IMR-90 (cell line): ENCODE measurements at regions not wholly inside any gene's neighbourhood (a gene's known extent, or its start where the extent isn't known, plus 50 kb on each side); places are given as distances from the start of the nearest gene placed in this dataset.

Experiments used
- ATAC-seq: fragments of 200-7000 bp; cut with Tn5 transposase; 2 replicates; pipeline ENCODE4 v1.9.1; 2020; ENCODE audit warnings: low read depth, mild to moderate bottlenecking, moderate library complexity
- BruUV-seq: library from RNA; stranded (reverse); fragments of 400-500 nt; replicated peaks from 2 replicates; lab custom pipeline; 2021; lab: Mats Ljungman, UMichigan
- CTCF ChIA-PET: fragments of 300-600 bp; formaldehyde crosslinking; extraction: SDS; loops from one replicate; lab custom pipeline; 2021; ENCODE audit warnings: antibody characterized with exemption; lab: Yijun Ruan, JAX
- POLR2A ChIA-PET: fragments of 300-600 bp; sonication (Branson Sonifier 250); formaldehyde crosslinking; loops from one replicate; lab custom pipeline; 2022; ENCODE audit warnings: antibody characterized with exemption; ENCODE audit not compliant: unreplicated experiment; lab: Charles Lee
- DNase-seq: peaks from one replicate; pipeline ENCODE4 v3.0.0; 2013
- H2AFZ ChIP-seq: replicated peaks from 2 replicates; pipeline ENCODE3; 2013; ENCODE audit warnings: low read length, mild to moderate bottlenecking; ENCODE audit not compliant: poor library complexity
- H2AK5ac ChIP-seq: 2 replicates; pipeline ENCODE4 v1.6.1; 2013; ENCODE audit warnings: low read depth, low read length, inconsistent platforms
- H2AK9ac ChIP-seq: replicated peaks from 2 replicates; pipeline ENCODE3; 2013; ENCODE audit warnings: mild to moderate bottlenecking, low read depth, low read length, moderate library complexity; ENCODE audit not compliant: poor library complexity
- H2BK120ac ChIP-seq: 2 replicates; pipeline ENCODE4 v1.6.1; 2013; ENCODE audit warnings: low read depth, low read length, inconsistent platforms
- H2BK15ac ChIP-seq: 3 replicates; pipeline ENCODE4 v1.6.1; 2013; ENCODE audit warnings: low read depth, low read length, inconsistent platforms
- H2BK20ac ChIP-seq: 2 replicates; pipeline ENCODE4 v1.6.1; 2013; ENCODE audit warnings: low read depth, mild to moderate bottlenecking, inconsistent platforms, low read length, moderate library complexity
- H2BK5ac ChIP-seq: 2 replicates; pipeline ENCODE4 v1.6.1; 2013; ENCODE audit warnings: mild to moderate bottlenecking, low read depth, low read length, inconsistent platforms; ENCODE audit not compliant: poor library complexity, severe bottlenecking
- H3K14ac ChIP-seq: replicated peaks from 2 replicates; pipeline ENCODE4 v1.6.1; 2013; ENCODE audit warnings: low read depth, low read length, inconsistent platforms
- H3K18ac ChIP-seq: 2 replicates; pipeline ENCODE4 v1.6.1; 2013; ENCODE audit warnings: low read depth, low read length, control low read depth
- H3K23ac ChIP-seq: 2 replicates; pipeline ENCODE4 v1.6.1; 2013; ENCODE audit warnings: low read depth, low read length, inconsistent platforms
- H3K27ac ChIP-seq: 2 replicates; pipeline ENCODE4 v1.5.1; 2013; ENCODE audit warnings: mild to moderate bottlenecking, control low read depth, low read length; ENCODE audit not compliant: insufficient read depth
- H3K27me3 ChIP-seq: 2 replicates; pipeline ENCODE4 v1.6.1; 2013; ENCODE audit warnings: low read length; ENCODE audit not compliant: control insufficient read depth, insufficient read depth
- H3K36me3 ChIP-seq: 2 replicates; pipeline ENCODE4 v1.6.1; 2013; ENCODE audit warnings: low read length, mixed read lengths; ENCODE audit not compliant: control insufficient read depth, insufficient read depth
- H3K4ac ChIP-seq: 2 replicates; pipeline ENCODE4 v1.6.1; 2013; ENCODE audit warnings: low read depth, low read length, inconsistent platforms
- H3K4me1 ChIP-seq: 2 replicates; pipeline ENCODE4 v1.6.1; 2013; ENCODE audit warnings: low read length, mixed read lengths; ENCODE audit not compliant: control insufficient read depth, insufficient read depth
- H3K4me2 ChIP-seq: 2 replicates; pipeline ENCODE4 v1.6.1; 2013; ENCODE audit warnings: low read depth, mild to moderate bottlenecking, control low read depth, low read length, moderate library complexity
- H3K4me3 ChIP-seq: 2 replicates; pipeline ENCODE4 v1.5.1; 2013; ENCODE audit warnings: low read depth, mild to moderate bottlenecking, control low read depth, low read length, moderate library complexity; ENCODE audit not compliant: insufficient read depth
- H3K56ac ChIP-seq: 2 replicates; pipeline ENCODE4 v1.6.1; 2013; ENCODE audit warnings: low read length, inconsistent platforms; ENCODE audit not compliant: insufficient read depth; ENCODE audit errors: extremely low read depth
- H3K79me1 ChIP-seq, 2 experiments: 2 replicates each; pipeline ENCODE4 v1.6.1; 2013; ENCODE audit warnings: low read length in 2 of 2, inconsistent platforms in 1 of 2, low read depth in 1 of 2
- H3K9ac ChIP-seq: 2 replicates; pipeline ENCODE4 v1.6.1; 2013; ENCODE audit warnings: low read depth, low read length, control low read depth
- H3K9me1 ChIP-seq: 2 replicates; pipeline ENCODE4 v1.6.1; 2013; ENCODE audit warnings: low read length, inconsistent platforms; ENCODE audit not compliant: insufficient read depth
- H3K9me3 ChIP-seq: 2 replicates; pipeline ENCODE4 v1.6.1; 2013; ENCODE audit warnings: low read length; ENCODE audit not compliant: control insufficient read depth, insufficient read depth
- H4K20me1 ChIP-seq: 2 replicates; pipeline ENCODE4 v1.6.1; 2013; ENCODE audit warnings: low read length, inconsistent platforms; ENCODE audit not compliant: insufficient read depth
- H4K5ac ChIP-seq: 2 replicates; pipeline ENCODE4 v1.6.1; 2013; ENCODE audit warnings: mild to moderate bottlenecking, low read depth, low read length, control low read depth
- H4K8ac ChIP-seq, 2 experiments: 2 replicates each; pipeline ENCODE4 v1.6.1; 2013; ENCODE audit warnings: low read depth in 2 of 2, low read length in 2 of 2, control low read depth in 1 of 2, inconsistent platforms in 1 of 2
- H4K91ac ChIP-seq: 2 replicates; pipeline ENCODE4 v1.6.1; 2013; ENCODE audit warnings: low read depth, low read length, inconsistent platforms; ENCODE audit not compliant: insufficient read depth
- SMC3 ChIP-seq: fragments of 150-350 bp; IDR thresholded peaks from 2 replicates; pipeline ENCODE4 v1.6.1; 2016; ENCODE audit warnings: low read depth, mild to moderate bottlenecking, antibody characterized with exemption, low read length, moderate library complexity
- WGBS, 2 experiments: methylation state at CpG; one replicate each; pipeline versions ENCODE4 v1.1.5 to v1.1.7; 2013; ENCODE audit warnings: missing lambda C conversion rate in 2 of 2; ENCODE audit not compliant: insufficient read length in 1 of 2; ENCODE audit errors: extremely low coverage in 2 of 2; 5-methylcytosine and 5-hydroxymethylcytosine counted together
- dilution Hi-C: fragments of 300-500 bp; cut with HindIII; formaldehyde crosslinking; loops from one replicate; pipeline ENCODE4 v1.14.3; 2018; ENCODE audit warnings: low sequenced_read_pairs; ENCODE audit not compliant: unreplicated experiment
- in situ Hi-C: fragments of 300-500 bp; cut with MboI; formaldehyde crosslinking; loops from 3 replicates; pipeline ENCODE4 v1.14.3; 2019; ENCODE audit warnings: low sequenced_read_pairs, inconsistent platforms, mixed read lengths
- intact Hi-C: fragments of 100-400 bp; cut with micrococcal nuclease; formaldehyde crosslinking; loops from 2 replicates; pipeline ENCODE4 v1.10.0; 2022

- H3K4me3 ChIP-seq, result no peak overlapping the region
- no peak overlapping the region for H4K5ac ChIP-seq
- no peak overlapping the region for H4K91ac ChIP-seq
- dilution Hi-C loops, result no loop called here
- H3K9me1 ChIP-seq, result no peaks in the 10 kb centered on the region
- intact Hi-C loops, result loop anchor here (5.0 kb wide), 1 partner anchor 1393 kb away; no protein-coding TSS in a partner anchor
- in situ Hi-C loops, result no loop called here
- no peak overlapping the region for H3K4me2 ChIP-seq
- no peak overlapping the region for H2AK5ac ChIP-seq
- H3K56ac ChIP-seq, result no peak overlapping the region
- no peak overlapping the region for H3K18ac ChIP-seq
- no peaks in the 10 kb centered on the region for H3K79me1 ChIP-seq
- no peak overlapping the region for H2AK9ac ChIP-seq
- DNase-seq (no peak), ATAC-seq (no peak)
- no peak overlapping the region for H3K9ac ChIP-seq
- H3K36me3 ChIP-seq, result no peaks in the 10 kb centered on the region
- no peak overlapping the region for H2BK120ac ChIP-seq
- no peak overlapping the region for H3K27ac ChIP-seq
- no peak for TF ChIP-seq SMC3
- 60% methylated on average over 1 of the region's 2 CpGs; no CpG with 5 or more reads in 1 of the 2 experiments for WGBS, 2 experiments
- ChIA-PET POLR2A (no interaction called here), CTCF (no interaction called here)
- no peak overlapping the region for H3K14ac ChIP-seq
- no peak overlapping the region for H2BK15ac ChIP-seq
- no peak overlapping the region for H2BK5ac ChIP-seq
- H3K9me3 ChIP-seq, result no peaks in the 10 kb centered on the region
- no peak overlapping the region for H2AFZ ChIP-seq
- no peaks in the 10 kb centered on the region for H3K27me3 ChIP-seq
- H4K8ac ChIP-seq, result no peak overlapping the region
- no peak overlapping the region for H3K4ac ChIP-seq
- BruUV-seq, result no TSS peak
- no peaks in the 10 kb centered on the region for H3K4me1 ChIP-seq
- H4K20me1 ChIP-seq, result no peaks in the 10 kb centered on the region
- no peak overlapping the region for H3K23ac ChIP-seq
- no peak overlapping the region for H2BK20ac ChIP-seq
These were observed 317.1 kb downstream of the CBLL2 start for GRCh38 chrX:22589845-22590244.
